Stimulated activated CD4-positive, alpha-beta T cell treated with anti-CD3 and anti-CD28 coated beads, Interleukin-4, amount 100 ng/mL, for 48 hours (primary cell): ENCODE measurements at regions not wholly inside any gene's neighbourhood (a gene's known extent, or its start where the extent isn't known, plus 50 kb on each side); places are given as distances from the start of the nearest gene placed in this dataset.
"Not testable (repeated sequence)": the region's sequence is repeated elsewhere in the genome, so short reads cannot be mapped to it uniquely, and the experiment has no call there.

Experiments
- DNase-seq, 2 donors: peaks; one replicate each; pipeline ENCODE4 v3.0.0-alpha.2; 2020; ENCODE audit warnings: low read depth in 2 of 2

DNA sequence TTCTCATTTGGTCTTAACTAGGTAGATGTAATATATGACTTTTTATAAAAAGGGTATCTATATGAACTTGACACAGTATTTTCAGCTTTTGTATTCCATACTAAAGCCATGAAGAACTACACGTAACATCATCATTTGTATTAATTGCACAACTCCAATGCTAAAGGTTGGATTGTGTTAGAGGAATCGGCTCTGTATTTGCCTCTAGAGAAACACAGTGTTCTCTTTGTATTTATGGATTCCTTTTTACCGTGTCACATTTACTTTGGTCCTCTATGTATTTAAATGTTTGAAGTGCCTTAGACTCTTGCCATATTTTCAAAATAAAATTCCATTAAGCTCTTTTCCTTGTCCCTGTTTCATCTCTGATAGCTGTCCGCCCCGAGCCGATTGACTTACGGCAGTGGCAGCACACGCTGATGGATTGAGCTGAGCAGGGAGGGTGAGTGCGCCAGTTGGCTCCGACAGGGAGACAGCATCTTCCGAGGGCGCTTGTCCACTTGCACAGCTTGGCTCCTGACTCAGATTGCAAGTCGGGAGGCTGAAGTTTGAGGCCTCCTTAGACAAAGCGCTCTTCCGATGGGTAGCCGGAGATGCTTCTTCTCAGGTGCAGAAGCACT lies 95.6 kb upstream of the DMRT1 start:
- no peak for DNase-seq

DNA sequence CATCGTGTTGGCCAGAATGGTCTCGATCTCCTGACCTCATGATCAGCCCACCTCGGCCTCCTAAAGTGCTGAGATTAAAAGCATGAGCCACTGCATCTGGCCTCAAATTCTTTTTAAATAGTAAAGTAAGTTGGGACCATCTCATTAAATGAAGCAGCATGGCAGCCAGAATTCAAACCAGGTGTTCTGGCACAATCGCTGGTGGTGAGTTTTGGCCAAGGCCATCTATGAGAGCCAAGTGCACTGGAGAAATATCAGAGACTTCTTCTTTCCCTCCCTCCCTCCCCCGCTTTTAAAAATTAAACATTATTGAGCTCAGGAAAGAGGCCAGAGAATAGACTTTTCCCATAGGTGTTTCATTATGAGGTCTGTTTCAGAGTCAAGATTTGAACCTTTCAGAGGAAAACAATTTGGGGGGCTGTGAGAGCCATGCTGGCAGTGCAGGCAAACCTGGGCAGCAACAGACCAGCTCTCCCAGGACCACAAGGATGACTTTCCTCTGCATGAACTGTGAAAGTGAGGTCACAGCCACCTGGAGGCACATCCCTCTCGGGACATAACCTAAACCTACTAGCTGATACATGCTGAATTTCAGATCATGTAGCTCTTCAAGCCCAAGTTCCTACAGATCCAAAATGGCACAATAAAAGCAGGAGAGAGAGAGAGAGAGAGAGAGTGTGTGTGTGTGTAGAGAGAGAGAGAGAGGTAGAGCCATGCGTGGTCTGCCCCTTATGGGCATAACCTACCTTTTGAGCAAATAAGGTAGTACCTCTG lies 94.6 kb upstream of the DMRT1 start:
- DNase-seq = no peak

DNA sequence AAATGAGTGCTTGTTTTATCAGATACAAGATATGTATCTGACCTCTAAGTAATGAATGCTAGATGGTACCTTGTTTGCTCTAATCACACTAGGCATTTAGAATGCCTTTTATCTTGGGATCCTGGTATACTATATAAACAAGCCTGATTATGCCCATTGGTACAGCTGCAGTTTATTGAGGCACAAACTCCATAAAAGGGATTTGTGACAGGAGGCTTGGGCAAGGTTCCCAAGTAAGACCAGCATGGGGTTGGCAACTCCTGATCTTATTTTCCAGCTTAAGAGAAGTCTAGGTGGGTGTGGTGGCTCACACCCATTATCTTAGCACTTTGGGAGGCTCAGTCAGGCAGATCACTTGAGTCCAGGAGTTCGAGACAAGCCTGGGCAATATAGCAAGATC lies 93.9 kb upstream of the DMRT1 start:
- DNase-seq = no peak

DNA sequence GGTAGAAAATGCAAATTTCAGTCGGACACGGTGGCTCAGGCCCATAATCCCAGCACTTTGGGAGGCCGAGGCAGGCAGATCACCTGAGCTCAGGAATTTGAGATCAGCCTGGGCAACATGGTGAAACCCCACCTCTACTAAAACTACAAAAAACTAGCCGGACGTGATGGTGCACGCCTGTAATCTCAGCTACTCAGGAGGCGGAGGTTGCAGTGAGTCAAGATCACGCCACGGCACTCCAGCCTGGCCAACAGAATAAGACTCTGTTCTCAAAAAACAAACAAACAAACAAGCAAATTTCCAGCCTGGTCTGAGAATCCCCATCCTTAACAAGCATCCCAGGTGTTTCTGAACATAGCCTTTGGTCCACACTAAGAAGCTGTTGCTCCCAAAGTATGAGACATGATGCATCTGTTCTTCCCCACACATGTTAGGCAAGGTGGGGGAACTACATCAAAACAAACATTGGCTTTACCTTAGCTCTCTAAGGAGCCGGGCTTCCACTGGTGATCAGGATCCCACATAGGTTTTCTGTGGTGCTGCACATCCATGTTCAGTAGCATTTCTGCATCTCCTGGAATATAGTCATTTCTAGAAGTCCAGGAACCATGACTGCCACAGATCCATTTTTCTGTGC lies 92.5 kb upstream of the DMRT1 start:
- no peak for DNase-seq

DNA sequence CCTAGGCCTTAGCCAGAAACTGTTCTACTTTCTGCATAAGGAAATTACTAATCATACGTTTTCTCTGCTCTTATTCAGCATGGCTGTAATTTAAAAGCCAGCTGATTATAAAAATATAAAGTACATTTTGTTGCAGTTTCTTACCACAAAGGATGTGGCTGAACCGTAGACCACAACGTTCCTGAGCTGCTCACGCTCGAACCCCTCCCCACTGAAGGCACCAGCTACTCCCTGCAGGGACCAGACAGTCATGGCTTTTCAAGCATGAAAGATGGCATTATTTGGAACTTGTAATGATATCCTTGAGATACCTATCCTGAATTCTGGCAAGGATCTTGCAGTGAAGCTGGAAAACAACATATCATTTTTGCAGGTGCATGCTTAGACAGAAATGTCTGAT lies 91.8 kb upstream of the DMRT1 start:
- no peak for DNase-seq

DNA sequence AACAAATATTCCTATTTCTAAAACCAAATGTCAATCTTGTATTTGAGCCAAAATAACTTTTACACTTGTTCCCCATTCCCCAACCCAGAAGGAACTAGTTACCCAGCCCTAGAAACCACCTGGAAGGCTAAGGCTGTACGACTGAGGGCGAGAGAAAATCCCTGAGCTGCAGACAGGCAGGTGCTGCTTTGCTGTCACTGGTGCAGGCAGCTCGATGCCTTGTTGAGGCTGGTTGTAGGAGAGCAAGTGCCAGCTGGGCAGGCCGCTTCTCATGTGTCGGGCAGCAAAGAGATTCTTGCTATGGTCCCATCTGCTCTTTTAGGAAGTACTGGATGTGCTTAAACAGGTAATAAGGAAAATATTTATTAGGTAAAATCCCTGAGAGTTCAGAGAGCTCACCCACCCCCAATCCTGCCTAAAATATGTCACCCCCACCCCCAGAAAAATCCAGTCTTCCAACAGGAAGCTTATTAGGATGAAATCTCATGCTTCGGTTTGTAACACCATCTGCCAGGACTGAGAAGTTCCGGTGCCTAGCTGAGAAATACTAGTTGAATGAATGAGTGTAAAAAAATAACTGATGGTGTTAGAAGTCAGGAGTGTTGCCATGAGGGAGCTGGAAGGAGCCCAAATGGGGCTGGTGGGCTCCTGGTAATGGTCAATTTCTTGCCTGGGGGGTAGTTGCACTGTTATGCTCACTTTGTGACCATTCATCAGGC lies 91.1 kb upstream of the DMRT1 start:
- DNase-seq = no peak

DNA sequence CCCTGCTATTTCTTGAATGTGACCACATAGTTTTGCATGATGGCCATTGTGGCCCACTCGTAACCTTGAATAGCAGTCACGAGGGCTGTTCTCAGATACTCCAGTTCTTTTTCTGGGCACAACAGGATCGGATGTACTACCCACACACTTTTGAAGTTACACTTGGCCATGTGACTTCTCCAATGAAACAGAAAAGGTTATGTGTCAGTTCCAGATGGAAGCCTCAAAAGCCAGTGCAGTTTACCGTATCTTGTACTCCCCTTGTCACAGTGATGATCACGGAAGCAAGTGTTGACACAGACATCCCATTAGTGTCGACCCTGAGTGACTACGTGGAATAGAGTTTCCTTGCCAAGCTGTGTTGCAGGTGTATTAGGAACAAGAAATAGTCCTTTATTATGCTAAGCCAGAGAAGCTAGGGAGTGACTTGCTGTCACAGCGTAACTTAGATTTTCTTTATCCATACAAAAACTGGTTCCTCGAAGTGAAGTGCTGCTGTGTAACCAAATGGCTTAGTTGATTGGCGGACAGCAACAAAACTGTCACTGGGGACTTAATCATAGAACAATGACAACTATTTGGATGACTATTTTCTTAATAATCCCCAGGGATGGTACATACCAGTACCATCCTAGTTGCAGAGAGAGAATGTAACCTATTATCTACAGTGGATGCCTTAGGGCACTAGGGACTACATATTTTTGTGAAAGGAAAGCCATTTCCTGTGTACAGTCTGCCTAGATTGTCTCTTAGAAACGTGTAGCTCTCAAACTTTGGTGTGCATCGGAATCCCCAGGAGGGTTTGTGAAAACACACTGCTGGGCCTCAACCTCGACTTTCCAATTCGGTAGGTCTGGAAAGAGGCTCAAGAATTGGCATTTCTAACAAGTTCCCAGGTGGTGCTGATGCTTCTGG lies 90.1 kb upstream of the DMRT1 start:
- no peak for DNase-seq

DNA sequence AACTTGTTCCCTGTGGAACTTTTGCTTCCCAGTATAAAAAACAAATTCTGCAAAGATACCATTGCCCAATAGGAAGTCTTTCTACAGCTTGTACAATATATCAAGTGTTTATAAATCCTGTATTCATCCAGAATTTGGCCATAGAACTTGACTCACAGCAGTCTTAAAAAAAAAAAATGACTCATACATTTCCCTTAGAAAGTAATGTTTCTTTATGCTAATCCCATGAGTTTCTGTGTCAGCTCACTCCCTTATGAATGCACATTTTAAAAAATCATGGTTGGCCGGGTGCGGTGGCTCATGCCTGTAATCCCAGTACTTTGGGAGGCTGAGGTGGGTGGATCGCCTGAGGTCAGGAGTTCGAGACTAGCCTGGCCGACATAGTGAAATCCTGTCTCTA lies 89.3 kb upstream of the DMRT1 start:
- DNase-seq = no peak

DNA sequence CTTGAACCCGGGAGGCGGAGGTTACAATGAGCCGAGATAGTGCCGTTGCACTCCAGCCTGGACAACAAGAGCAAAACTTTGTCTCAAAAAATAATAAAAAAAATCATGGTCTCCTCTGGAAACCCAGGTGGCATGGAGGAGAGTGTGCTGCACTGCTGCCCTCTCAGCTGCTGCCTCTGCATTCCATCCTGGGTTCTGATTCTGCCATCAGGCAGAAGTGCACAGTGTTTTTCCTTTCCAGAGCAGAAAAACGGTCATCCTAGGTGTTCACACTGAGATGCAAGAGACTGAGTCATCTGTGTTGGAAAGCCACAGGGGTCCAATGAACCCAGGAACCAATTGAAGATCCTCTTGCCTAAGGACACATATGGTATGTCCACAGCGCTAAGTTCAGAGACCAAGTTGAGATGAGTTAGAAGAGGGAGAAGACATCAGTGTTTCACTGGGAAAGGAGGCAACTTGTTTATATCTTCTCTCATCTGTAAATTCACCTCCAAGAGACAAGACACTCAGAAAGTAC lies 88.8 kb upstream of the DMRT1 start:
- DNase-seq = no peak

DNA sequence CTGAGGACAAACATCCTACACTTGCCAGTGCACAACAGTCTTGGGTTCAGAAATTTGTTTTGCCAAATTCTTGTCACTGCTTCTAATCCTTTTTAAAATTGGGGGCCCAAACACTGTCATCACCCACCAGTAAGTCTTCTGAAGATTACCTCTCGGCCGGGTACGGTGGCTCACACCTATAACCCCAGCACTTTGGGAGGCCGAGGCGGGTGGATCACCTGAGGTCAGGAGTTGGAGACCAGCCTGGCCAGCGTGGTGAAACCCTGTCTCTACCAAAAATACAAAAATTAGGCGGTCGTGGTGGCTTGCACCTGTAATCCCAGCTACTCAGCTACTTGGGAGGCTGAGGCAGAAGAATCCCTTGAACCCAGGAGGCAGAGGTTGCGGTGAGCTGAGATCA lies 87.8 kb upstream of the DMRT1 start:
- not testable (repeated sequence) for DNase-seq

DNA sequence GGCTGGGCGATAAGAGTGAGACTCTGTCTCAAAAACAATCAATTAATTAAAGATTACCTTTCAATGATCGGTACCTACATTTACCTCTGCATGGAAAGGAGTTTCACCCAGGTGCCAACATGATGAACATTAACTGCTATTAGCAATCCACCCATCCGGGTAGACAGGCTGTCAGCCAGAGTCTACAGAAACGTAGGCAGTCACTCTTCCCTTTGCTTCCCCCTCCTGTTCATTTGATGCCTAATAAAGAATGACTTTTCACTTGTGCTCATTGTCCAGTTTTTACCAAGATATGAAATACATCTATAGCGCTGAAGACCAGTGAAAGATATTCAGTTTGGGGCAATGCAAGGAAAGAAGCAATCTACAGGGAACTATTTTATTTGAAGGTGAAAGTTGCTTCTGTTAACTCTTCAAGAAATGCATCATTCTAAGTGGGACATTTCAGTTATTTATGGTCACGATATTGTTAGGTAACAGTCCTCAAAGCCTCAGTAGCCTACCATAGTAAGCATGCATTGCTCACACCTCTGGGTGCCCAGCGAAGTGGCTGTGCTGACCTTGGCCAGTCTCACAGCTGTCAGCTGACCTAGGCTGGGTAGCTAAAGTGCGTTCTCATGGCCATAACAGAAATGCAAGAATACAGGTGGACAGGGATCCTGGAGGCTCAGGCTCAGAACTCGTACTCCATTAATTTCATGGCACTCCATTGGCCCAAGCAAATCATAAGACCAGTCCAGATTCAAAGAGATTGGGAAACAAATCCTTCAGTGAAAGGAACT lies 87.2 kb upstream of the DMRT1 start:
- no peak for DNase-seq

DNA sequence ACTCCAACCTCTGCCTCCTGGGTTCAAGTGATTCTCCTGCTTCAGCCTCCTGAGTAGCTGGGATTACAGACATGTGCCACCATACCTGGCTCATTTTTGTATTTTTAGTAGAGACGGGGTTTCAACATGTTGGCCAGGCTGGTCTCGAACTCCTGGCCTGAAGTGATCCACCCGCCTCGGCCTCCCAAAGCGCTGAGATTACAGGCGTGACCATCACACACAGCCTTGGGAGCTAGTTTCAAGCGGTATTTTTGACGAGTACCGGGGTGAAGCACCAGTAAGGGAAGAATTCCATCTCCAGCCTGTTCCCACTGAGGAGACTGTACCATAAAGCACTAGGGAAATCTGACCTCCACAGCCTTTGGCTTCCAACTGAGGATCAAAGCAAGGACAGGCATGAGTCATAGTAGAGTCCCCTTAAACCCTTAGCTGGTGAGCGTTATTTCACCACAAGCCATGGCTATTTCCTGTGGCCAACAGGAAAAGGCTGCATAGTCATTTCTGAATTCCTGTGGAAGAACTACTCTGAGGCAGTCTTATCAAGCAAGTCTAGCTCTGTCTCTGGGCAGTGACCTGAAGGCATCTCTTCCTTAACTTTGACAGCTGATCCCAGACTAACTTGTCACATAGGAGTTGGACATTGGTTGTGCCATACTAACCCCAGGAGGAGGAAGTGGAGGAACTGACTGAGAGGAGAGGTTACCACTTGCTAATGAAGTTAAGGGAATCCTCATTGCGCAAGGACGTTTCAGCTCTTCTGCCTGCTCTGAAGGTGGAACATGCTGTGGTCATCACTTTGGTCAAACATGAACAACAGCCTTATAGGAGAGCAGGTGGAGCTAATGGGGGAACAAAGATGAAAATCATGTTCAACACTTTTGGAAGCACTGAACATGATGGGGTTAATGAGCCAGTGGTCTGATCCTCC lies 85.8 kb upstream of the DMRT1 start:
- DNase-seq = no peak

DNA sequence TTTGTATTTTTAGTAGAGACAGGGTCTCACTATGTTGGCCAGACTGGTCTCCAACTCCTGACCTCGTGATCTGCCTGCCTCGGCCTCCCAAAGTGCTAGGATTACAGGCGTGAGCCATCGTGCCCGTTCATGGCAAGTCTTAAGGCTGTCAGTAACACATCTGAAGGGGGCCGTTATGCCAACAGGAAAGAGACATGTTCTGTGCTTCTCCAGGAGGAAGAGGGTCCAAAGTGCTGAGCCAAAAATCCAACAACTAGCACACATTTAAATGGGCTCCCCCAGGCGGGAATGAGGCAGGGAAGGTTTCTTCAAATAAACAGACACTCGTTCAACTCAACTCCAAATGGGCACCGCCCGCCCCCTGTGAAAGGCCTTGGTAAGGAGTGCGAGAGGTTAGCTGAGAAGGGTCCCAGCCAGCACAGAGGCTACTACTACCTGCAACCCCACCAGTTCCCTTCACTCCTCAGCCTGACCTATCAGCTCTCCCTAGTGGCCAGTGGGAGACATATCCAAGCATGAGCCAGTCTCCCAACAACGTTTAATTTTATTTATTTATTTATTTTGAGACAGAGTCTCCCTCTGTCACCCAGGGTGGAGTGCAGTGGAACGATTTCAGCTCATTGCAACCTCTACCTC lies 84.1 kb upstream of the DMRT1 start:
- no peak for DNase-seq

DNA sequence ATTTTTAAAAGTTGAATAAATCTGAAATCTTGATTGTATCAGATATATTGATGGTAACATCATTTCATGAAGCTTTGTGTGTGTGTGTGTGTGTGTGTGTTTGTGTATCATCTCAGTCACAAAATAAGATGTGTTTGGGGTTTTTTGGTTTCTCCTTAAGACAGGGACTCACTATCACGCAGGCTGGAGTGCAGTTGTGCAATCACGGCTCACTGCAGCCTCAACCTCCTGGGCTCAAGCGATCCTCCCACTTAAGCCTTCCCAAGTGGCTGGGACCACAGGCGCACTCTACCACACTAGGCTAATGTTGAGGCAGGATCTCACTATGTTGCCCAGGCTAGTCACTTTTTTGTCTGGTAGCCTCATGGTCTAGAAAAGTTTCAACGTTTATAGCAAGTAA lies 83.4 kb upstream of the DMRT1 start:
- DNase-seq = no peak

DNA sequence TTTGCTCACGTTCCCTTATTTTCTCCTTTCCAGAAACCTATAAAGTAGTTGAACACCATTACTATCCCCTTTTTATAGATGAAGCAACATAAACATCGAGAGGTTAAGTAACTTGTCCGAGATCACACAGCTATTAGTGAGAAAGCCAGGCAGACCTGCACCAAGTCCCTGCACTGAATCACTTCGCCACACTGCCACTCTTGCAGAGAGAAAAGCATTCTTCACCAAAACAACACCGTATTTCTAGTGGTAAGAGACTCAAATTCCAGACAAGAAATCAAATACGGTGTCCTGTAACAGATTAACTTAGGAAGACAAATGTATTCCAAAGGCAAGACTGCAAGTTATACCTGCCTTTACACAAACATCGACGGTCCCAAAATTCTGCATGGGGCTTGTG lies 82.0 kb upstream of the DMRT1 start:
- no peak for DNase-seq

DNA sequence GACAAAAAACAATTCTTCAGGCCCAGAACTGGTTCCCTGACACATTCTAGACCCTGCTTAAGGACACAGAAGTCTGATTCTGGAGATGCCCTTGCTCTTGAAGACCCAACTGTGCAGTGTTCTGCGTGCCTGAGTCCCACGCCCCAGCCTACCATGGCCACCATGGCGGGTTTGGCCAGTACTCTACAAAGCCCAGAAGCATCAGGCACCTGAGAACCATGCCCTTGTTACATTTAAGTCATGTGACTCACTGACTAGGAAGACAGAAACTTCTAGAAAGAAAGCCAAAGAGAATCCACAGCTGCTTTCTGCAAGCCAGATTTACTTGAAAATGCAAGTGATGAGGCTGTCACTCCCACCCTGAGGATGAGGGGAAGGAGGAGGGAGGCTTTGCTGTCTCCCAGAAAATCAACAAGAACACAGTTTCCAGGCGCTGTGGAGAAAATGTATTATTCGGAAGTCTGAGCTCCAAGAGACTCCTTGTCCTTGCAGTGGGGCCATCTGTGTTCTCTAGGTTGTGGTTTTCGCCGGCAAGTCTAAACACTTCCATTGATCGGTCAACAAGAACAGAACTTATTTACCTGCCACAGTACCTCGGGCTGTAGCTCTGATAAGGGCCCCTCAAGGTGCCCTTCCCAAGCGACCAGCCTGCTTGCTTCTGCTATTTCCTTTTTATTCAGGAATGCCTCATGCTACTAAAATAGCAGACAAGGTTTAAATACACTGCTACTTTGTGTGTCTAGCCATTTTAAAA lies 81.3 kb upstream of the DMRT1 start:
- no peak for DNase-seq

DNA sequence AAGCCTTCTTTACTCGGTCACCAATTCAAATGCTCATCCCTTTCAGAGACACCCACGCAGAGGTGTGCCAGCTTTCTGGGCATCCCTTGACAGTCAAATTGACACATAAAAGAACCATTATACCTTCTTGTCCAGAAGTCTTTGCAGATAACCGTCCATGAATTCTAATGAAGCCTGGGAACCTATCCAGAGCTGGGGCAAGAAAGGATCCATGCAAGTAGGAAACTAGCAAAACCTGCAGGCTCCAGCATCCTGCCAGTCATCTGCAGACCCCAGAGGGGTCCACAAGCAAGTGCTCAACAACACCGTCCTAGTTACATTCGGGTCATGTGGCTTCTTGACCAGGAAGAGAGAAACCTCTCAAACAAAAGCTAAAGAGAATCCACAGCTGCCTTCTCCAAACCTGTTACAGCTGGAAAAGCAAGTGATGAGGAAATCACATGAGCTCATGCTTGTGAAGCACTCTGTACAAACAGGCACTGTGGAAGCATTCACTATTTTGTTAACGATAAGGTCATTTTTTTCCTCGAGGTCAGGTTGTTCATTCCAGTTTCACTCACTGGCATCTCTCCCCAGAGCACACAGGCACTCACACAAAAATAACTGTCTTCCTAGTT lies 80.2 kb upstream of the DMRT1 start:
- no peak for DNase-seq
